ENCODE measurements at regions not wholly inside any gene's neighbourhood (a gene's known extent, or its start where the extent isn't known, plus 50 kb on each side); places are given as distances from the start of the nearest gene placed in this dataset.
"Not testable (repeated sequence)": the region's sequence is repeated elsewhere in the genome, so short reads cannot be mapped to it uniquely, and the experiment has no call there.

- no CpG with 5 or more reads among the region's 5 CpGs for WGBS (ENCODE audit: insufficient coverage)
- not testable (repeated sequence) for H3K4me3 ChIP-seq (ENCODE audit: low read length); H3K36me3 ChIP-seq (ENCODE audit: control insufficient read depth, insufficient read depth, low read length); H3K27ac ChIP-seq (ENCODE audit: low read length); H3K4me1 ChIP-seq (ENCODE audit: control insufficient read depth, insufficient read depth, low read length); DNase-seq; H3K9me3 ChIP-seq (replicated peaks; ENCODE audit: control insufficient read depth, low read depth, low read length); H3K27me3 ChIP-seq (ENCODE audit: control insufficient read depth, insufficient read depth, low read length)
Measured at GRCh38 chr15:24557281-24557680, 118.3 kb upstream of the NPAP1 start.

GRCh38 chr15:24607636-24608035 lies 67.9 kb upstream of the NPAP1 start:
- H3K9me3 ChIP-seq (replicated peaks; ENCODE audit: control insufficient read depth, low read depth, low read length), result peaks cover 3% of the 10 kb centered on the region
- H3K27me3 ChIP-seq (ENCODE audit: control insufficient read depth, insufficient read depth, low read length), result no peaks in the 10 kb centered on the region
- no peaks in the 10 kb centered on the region for H3K4me1 ChIP-seq (ENCODE audit: control insufficient read depth, insufficient read depth, low read length)
- H3K36me3 ChIP-seq (ENCODE audit: control insufficient read depth, insufficient read depth, low read length), result no peaks in the 10 kb centered on the region
- no peak overlapping the region for H3K4me3 ChIP-seq (ENCODE audit: low read length)
- H3K27ac ChIP-seq (ENCODE audit: low read length), result no peak overlapping the region
- DNase-seq, result no peak
- 69% methylated on average over 3 of the region's 4 CpGs for WGBS (ENCODE audit: insufficient coverage)

GRCh38 chr15:24617646-24618045 lies 57.9 kb upstream of the NPAP1 start:
- no peak overlapping the region for H3K4me3 ChIP-seq (ENCODE audit: low read length)
- peaks cover 17% of the 10 kb centered on the region for H3K9me3 ChIP-seq (replicated peaks; ENCODE audit: control insufficient read depth, low read depth, low read length)
- H3K27ac ChIP-seq (ENCODE audit: low read length), result no peak overlapping the region
- 22% methylated on average over 1 of the region's 1 CpG for WGBS (ENCODE audit: insufficient coverage)
- no peaks in the 10 kb centered on the region for H3K27me3 ChIP-seq (ENCODE audit: control insufficient read depth, insufficient read depth, low read length)
- no peaks in the 10 kb centered on the region for H3K36me3 ChIP-seq (ENCODE audit: control insufficient read depth, insufficient read depth, low read length)
- no peak for DNase-seq
- no peaks in the 10 kb centered on the region for H3K4me1 ChIP-seq (ENCODE audit: control insufficient read depth, insufficient read depth, low read length)

DNA sequence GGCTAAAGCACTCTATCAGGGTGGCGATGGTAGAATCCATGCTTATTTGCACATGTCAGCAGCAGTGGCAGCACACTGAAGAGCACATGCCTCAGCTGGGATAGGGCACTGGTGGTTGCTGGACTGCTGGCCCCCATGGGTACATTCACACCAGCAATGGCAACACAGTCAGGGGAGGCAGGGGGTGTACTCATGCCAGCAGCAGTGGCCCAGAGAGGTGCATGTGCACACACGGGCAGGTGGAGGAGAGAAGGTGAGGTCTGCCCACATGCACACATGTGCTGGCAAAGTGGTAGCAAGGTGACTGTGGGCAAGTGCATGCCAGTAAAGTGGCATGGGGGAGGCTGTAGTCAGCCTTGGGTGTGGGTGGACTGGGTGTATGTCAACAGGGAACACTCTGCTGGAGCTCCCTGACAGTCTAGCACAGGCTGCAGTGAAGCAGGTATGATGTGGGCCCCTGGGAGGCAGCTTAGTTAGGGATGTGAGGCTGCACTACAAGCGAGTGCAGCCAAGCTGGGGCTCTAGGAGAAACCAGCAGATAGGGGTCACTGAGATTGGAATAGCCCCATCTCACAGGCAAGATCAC lies 53.9 kb upstream of the NPAP1 start:
- no peaks in the 10 kb centered on the region for H3K27me3 ChIP-seq (ENCODE audit: control insufficient read depth, insufficient read depth, low read length)
- no peak overlapping the region for H3K4me3 ChIP-seq (ENCODE audit: low read length)
- no peak for DNase-seq
- no peak overlapping the region for H3K27ac ChIP-seq (ENCODE audit: low read length)
- no peaks in the 10 kb centered on the region for H3K36me3 ChIP-seq (ENCODE audit: control insufficient read depth, insufficient read depth, low read length)
- no peaks in the 10 kb centered on the region for H3K4me1 ChIP-seq (ENCODE audit: control insufficient read depth, insufficient read depth, low read length)
- 66% methylated on average over 3 of the region's 3 CpGs for WGBS (ENCODE audit: insufficient coverage)
- H3K9me3 ChIP-seq (replicated peaks; ENCODE audit: control insufficient read depth, low read depth, low read length), result peaks cover 17% of the 10 kb centered on the region

All from muscle of leg (tissue), 3 donors.